ENCODE measurements at regions not wholly inside any gene's neighbourhood (a gene's known extent, or its start where the extent isn't known, plus 50 kb on each side); places are given as distances from the start of the nearest gene placed in this dataset.
"Not testable (repeated sequence)": the region's sequence is repeated elsewhere in the genome, so short reads cannot be mapped to it uniquely, and the experiment has no call there.

GRCh38 chr16:5314377-5314776 lies 216.8 kb upstream of the EEF2KMT start:
- TF ChIP-seq CTCF (IDR thresholded peaks at IDR 0.05; ENCODE audit: low read depth, low read length) = no peak
- no peak for DNase-seq (ENCODE audit: low read depth in 2 of 2)
- H3K4me3 ChIP-seq (replicated peaks in 1 of 2; ENCODE audit: low read depth in 2 of 2, low read length in 2 of 2) = no peak overlapping the region

- no peak for TF ChIP-seq CTCF (IDR thresholded peaks at IDR 0.05; ENCODE audit: low read depth, low read length)
- DNase-seq (ENCODE audit: low read depth in 2 of 2) = no peak
- H3K4me3 ChIP-seq (replicated peaks in 1 of 2; ENCODE audit: low read depth in 2 of 2, low read length in 2 of 2) = no peak overlapping the region
Observed at GRCh38 chr16:5309946-5310611, 212.5 kb upstream of the EEF2KMT start.

- DNase-seq (ENCODE audit: low read depth in 2 of 2) = no peak
- TF ChIP-seq CTCF (IDR thresholded peaks at IDR 0.05; ENCODE audit: low read depth, low read length) = no peak
- no peak overlapping the region for H3K4me3 ChIP-seq (replicated peaks in 1 of 2; ENCODE audit: low read depth in 2 of 2, low read length in 2 of 2)
Observed at GRCh38 chr16:5305023-5305422, 207.4 kb upstream of the EEF2KMT start.

- no peak overlapping the region for H3K4me3 ChIP-seq (replicated peaks in 1 of 2; ENCODE audit: low read depth in 2 of 2, low read length in 2 of 2)
- no peak for TF ChIP-seq CTCF (IDR thresholded peaks at IDR 0.05; ENCODE audit: low read depth, low read length)
Observed at GRCh38 chr16:5302372-5303114, 204.9 kb upstream of the EEF2KMT start.

GRCh38 chr16:5298202-5298601 lies 200.6 kb upstream of the EEF2KMT start:
- no peak for TF ChIP-seq CTCF (IDR thresholded peaks at IDR 0.05; ENCODE audit: low read depth, low read length)
- no peak for DNase-seq (ENCODE audit: low read depth in 2 of 2)
- no peak overlapping the region for H3K4me3 ChIP-seq (replicated peaks in 1 of 2; ENCODE audit: low read depth in 2 of 2, low read length in 2 of 2)

More at GRCh38 chr16:5302372-5303114, 204.9 kb upstream of the EEF2KMT start:
- DNase-seq (ENCODE audit: low read depth in 2 of 2) = no peak

GRCh38 chr16:5296176-5296575 lies 198.6 kb upstream of the EEF2KMT start:
- no peak overlapping the region for H3K4me3 ChIP-seq (replicated peaks in 1 of 2; ENCODE audit: low read depth in 2 of 2, low read length in 2 of 2)
- DNase-seq (ENCODE audit: low read depth in 2 of 2) = no peak
- no peak for TF ChIP-seq CTCF (IDR thresholded peaks at IDR 0.05; ENCODE audit: low read depth, low read length)

- not testable (repeated sequence) for DNase-seq (ENCODE audit: low read depth in 2 of 2); H3K4me3 ChIP-seq (replicated peaks in 1 of 2; ENCODE audit: low read depth in 2 of 2, low read length in 2 of 2)
Observed at GRCh38 chr16:5295304-5295703, 197.7 kb upstream of the EEF2KMT start.

- DNase-seq (ENCODE audit: low read depth in 2 of 2); H3K4me3 ChIP-seq (replicated peaks in 1 of 2; ENCODE audit: low read depth in 2 of 2, low read length in 2 of 2): not testable (repeated sequence)
Observed at GRCh38 chr16:5282152-5282551, 184.6 kb upstream of the EEF2KMT start.
